Loucy (cell line): ENCODE measurements at regions not wholly inside any gene's neighbourhood (a gene's known extent, or its start where the extent isn't known, plus 50 kb on each side); places are given as distances from the start of the nearest gene placed in this dataset.

ENCODE experiments used
- H2AFZ ChIP-seq: fragments of 200-600 bp; sonication (generic); 2 replicates; pipeline ENCODE4 v1.6.0; 2016; ENCODE audit warnings: antibody characterized with exemption, mild to moderate bottlenecking, low read length, moderate library complexity
- H3F3A ChIP-seq: fragments of 200-600 bp; 2 replicates; pipeline ENCODE4 v1.6.0; 2016; ENCODE audit warnings: antibody characterized with exemption, low read depth, mild to moderate bottlenecking
- H3K27me3 ChIP-seq: fragments of 200-600 bp; sonication (generic); 2 replicates; pipeline ENCODE4 v1.6.1; 2014; ENCODE audit warnings: low read length, mild to moderate bottlenecking; ENCODE audit not compliant: insufficient read depth, poor library complexity, severe bottlenecking
- H3K36me3 ChIP-seq: fragments of 200-600 bp; sonication (generic); 2 replicates; pipeline ENCODE4 v1.6.1; 2016; ENCODE audit warnings: low read length; ENCODE audit not compliant: insufficient read depth
- H3K4me1 ChIP-seq: fragments of 200-600 bp; sonication (generic); 2 replicates; pipeline ENCODE4 v1.5.1; 2014; ENCODE audit warnings: low read length, mild to moderate bottlenecking; ENCODE audit not compliant: insufficient read depth, poor library complexity, severe bottlenecking
- H3K4me2 ChIP-seq: fragments of 200-600 bp; sonication (generic); 2 replicates; pipeline ENCODE4 v1.6.0; 2014; ENCODE audit warnings: antibody characterized with exemption, low read length, low read depth, mild to moderate bottlenecking; ENCODE audit not compliant: poor library complexity, severe bottlenecking
- H3K4me3 ChIP-seq: fragments of 200-600 bp; sonication (generic); 2 replicates; pipeline ENCODE4 v1.5.1; 2014; ENCODE audit warnings: low read length, mild to moderate bottlenecking, mixed read lengths; ENCODE audit not compliant: poor library complexity, severe bottlenecking
- H3K79me2 ChIP-seq: fragments of 200-600 bp; sonication (generic); 2 replicates; pipeline ENCODE4 v1.6.1; 2014; ENCODE audit warnings: low read length; ENCODE audit not compliant: insufficient read depth
- H3K9ac ChIP-seq: fragments of 200-600 bp; sonication (generic); 2 replicates; pipeline ENCODE4 v1.6.0; 2014; ENCODE audit warnings: mild to moderate bottlenecking, low read depth, low read length, moderate library complexity; ENCODE audit not compliant: poor library complexity, severe bottlenecking
- H3K9me2 ChIP-seq: fragments of 200-600 bp; sonication (generic); replicated peaks from 2 replicates; pipeline ENCODE4 v1.6.1; 2016; ENCODE audit warnings: low read depth, low read length, mixed read lengths
- H3K9me3 ChIP-seq: fragments of 200-600 bp; sonication (generic); 2 replicates; pipeline ENCODE4 v1.6.1; 2014; ENCODE audit warnings: mild to moderate bottlenecking, antibody characterized with exemption, low read length, low read depth; ENCODE audit not compliant: insufficient read depth
- H4K20me1 ChIP-seq: fragments of 200-600 bp; sonication (generic); 2 replicates; pipeline ENCODE4 v1.6.0; 2014; ENCODE audit warnings: antibody characterized with exemption, low read length, mild to moderate bottlenecking; ENCODE audit not compliant: insufficient read depth, poor library complexity, severe bottlenecking
- CTCF ChIP-seq: fragments of 200-600 bp; sonication (generic); conservative IDR thresholded peaks from 2 replicates; pipeline ENCODE4 v1.5.1; 2014; ENCODE audit warnings: mild to moderate bottlenecking, antibody characterized with exemption, low read length
- EZH2phosphoT487 ChIP-seq: fragments of 200-600 bp; IDR thresholded peaks from 2 replicates; pipeline ENCODE4 v1.6.1; 2018; ENCODE audit warnings: antibody characterized with exemption, mild to moderate bottlenecking, moderate library complexity, borderline replicate concordance

GRCh38 chr5:77945874-77946273 lies 169.7 kb upstream of the TBCA start:
- Histone ChIP-seq H3K36me3 (no peaks in the 10 kb centered on the region), H3K4me3 (no peak overlapping the region)

GRCh38 chr5:77944757-77945340 lies 168.7 kb upstream of the TBCA start:
- Histone ChIP-seq H3F3A (no peaks in the 10 kb centered on the region), H3K9ac (no peak overlapping the region), H4K20me1 (no peaks in the 10 kb centered on the region), H3K36me3 (no peaks in the 10 kb centered on the region), H3K79me2 (no peaks in the 10 kb centered on the region), H3K4me2 (no peak overlapping the region), H3K9me3 (no peaks in the 10 kb centered on the region), H3K4me1 (no peaks in the 10 kb centered on the region), H3K4me3 (no peak overlapping the region), H3K9me2 (no peaks in the 10 kb centered on the region), H3K27me3 (no peaks in the 10 kb centered on the region), H2AFZ (no peak overlapping the region)
- TF ChIP-seq CTCF = no peak
- no peak for TF ChIP-seq EZH2phosphoT487

More at GRCh38 chr5:77945874-77946273, 169.7 kb upstream of the TBCA start:
- H3K9ac ChIP-seq = no peak overlapping the region
- H3K9me3 ChIP-seq = no peaks in the 10 kb centered on the region
- no peak overlapping the region for H2AFZ ChIP-seq
- no peak overlapping the region for H3K4me2 ChIP-seq
- no peaks in the 10 kb centered on the region for H3K9me2 ChIP-seq
- TF ChIP-seq CTCF (no peak), EZH2phosphoT487 (no peak)
- H3K27me3 ChIP-seq = no peaks in the 10 kb centered on the region
- no peaks in the 10 kb centered on the region for H3K79me2 ChIP-seq
- H3K4me1 ChIP-seq = no peaks in the 10 kb centered on the region
- no peaks in the 10 kb centered on the region for H3F3A ChIP-seq
- no peaks in the 10 kb centered on the region for H4K20me1 ChIP-seq

- no peaks in the 10 kb centered on the region for H3K4me1 ChIP-seq
- TF ChIP-seq CTCF (no peak), EZH2phosphoT487 (no peak)
- no peaks in the 10 kb centered on the region for H3K36me3 ChIP-seq
- no peak overlapping the region for H2AFZ ChIP-seq
- no peak overlapping the region for H3K4me3 ChIP-seq
- H3F3A ChIP-seq = no peaks in the 10 kb centered on the region
- no peaks in the 10 kb centered on the region for H4K20me1 ChIP-seq
- no peaks in the 10 kb centered on the region for H3K9me3 ChIP-seq
- H3K27me3 ChIP-seq = no peaks in the 10 kb centered on the region
- H3K9me2 ChIP-seq = no peaks in the 10 kb centered on the region
- no peak overlapping the region for H3K9ac ChIP-seq
- no peak overlapping the region for H3K4me2 ChIP-seq
- no peaks in the 10 kb centered on the region for H3K79me2 ChIP-seq
These were observed 167.7 kb upstream of the TBCA start for GRCh38 chr5:77943851-77944250.
